HuH-7 (cell line): ENCODE measurements at regions not wholly inside any gene's neighbourhood (a gene's known extent, or its start where the extent isn't known, plus 50 kb on each side); places are given as distances from the start of the nearest gene placed in this dataset.
A peak's percentile ranks its signal among the peaks of the same experiment; 100 is the strongest.

Experiments
- DNase-seq: peaks from one replicate; pipeline ENCODE4 v3.0.0; 2011; ENCODE audit warnings: low spot score

DNA sequence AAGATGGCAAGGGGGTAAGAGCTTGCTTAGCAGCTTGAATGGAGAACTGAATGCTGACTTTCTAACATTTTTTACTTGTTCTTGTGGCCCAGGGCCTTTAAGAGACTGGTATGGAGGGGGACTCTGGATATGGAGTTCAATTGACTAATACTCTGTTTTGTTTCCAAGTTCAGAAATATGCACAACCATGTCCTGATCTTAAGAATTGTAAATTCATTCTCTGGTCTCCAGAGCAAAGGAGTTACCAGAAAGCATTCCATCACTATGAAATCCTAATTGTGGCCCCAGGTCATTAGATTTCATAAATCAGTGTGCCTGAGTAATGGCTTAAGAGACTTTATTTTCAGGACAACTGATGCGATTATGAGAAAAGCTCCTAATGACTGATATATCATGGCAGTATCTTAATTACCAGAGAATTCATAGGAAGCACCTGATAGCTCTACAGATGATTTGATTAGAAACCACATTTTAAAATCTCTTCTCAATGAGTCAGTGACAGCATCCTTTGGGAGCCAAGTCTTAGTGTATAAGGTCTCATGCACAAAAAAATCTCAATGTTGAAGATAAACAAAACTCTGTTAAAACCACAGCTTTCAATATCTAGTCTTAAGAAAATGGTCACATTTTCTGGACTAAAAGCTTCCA, 613.6 kb upstream of the KLF4 start:
- no peak for DNase-seq

DNA sequence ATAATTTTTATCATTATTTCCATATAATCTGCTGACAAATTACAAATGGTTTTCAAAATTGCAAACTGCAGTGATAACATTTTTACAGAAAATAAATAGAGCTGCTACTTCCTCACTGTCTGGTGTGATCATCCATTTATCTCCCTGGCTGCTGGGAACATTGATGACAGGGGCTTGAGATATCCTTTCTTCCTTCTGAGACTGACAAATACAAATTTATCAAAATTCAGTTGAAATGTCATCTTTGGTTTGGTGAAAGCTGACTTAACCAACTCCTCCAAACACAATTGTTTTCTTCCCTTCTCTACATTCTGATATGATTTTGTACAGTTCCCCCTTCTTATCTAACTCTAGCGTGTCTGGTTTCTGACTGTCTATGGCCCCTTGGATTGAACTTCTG, 611.8 kb upstream of the KLF4 start:
- DNase-seq: no peak

DNA sequence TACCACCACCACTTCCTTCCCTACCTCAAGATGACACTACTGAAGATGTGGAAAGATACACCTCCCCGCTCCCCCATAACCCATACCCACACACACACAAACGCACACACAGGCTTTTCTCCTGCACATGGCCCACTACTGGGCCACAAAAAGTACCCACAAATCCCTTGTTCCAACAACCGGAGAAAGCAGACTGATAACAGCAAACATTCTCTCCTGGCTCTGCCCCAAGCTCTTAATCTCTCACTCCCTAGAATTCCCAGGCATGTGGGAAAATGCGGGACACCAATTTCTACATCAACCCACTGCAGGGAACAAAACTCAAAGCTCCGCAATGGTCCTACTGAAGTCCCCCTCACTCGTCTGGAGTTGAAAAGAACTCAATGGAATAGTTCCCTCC, 611.0 kb upstream of the KLF4 start:
- no peak for DNase-seq

DNA sequence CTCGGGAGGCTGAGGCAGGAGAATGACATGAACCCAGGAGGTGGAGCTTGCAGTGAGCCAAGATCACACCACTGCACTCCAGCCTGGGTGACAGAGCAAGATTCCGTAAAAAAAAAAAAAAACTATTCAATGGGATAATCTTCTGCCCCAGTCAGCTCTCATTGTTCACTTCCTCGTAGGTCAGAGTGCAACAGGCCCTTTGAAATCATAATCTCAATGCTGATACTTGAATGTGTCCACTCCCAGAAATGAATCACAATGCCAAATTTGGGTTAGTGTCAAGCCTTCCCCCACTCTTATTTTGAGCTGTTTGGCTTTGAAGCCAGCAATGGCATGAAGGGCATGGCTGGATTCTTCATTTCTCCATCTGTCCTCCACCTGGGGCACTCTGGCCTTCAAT, 610.3 kb upstream of the KLF4 start:
- DNase-seq: no peak

DNA sequence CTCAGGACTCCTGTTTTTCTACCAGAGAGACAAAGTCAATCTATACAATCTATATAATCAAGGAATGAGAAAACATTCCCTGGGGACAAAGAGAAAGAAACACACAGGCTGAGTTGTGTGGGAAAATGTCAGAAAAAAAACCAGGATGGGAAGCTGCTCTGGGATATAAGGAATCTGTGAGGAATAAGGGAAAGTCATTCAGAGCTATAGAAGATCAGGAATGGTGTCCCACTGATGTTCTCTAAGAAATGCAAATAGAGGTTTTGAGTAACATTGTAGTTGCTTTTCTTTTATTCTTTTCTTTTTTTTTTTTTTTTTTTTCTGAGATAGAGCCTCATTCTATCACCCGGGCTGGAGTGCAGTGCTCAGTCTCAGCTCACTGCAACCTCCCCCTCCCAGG, 605.9 kb upstream of the KLF4 start:
- no peak for DNase-seq

DNA sequence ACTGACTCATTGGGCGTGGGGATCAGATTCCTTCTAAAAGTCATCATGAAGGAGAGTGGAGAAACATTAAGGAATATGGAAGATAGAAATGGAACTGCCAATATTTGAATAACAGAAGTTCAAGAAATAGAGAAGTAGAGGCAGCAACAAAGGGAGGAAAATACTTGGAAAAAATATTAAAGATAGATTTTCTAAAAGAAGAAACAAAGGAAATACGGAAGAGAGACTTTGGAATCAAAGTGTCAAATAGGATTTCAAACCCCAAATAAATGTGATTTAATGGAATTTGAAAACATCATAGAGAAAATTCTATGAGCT, 605.1 kb upstream of the KLF4 start:
- DNase-seq: no peak

DNA sequence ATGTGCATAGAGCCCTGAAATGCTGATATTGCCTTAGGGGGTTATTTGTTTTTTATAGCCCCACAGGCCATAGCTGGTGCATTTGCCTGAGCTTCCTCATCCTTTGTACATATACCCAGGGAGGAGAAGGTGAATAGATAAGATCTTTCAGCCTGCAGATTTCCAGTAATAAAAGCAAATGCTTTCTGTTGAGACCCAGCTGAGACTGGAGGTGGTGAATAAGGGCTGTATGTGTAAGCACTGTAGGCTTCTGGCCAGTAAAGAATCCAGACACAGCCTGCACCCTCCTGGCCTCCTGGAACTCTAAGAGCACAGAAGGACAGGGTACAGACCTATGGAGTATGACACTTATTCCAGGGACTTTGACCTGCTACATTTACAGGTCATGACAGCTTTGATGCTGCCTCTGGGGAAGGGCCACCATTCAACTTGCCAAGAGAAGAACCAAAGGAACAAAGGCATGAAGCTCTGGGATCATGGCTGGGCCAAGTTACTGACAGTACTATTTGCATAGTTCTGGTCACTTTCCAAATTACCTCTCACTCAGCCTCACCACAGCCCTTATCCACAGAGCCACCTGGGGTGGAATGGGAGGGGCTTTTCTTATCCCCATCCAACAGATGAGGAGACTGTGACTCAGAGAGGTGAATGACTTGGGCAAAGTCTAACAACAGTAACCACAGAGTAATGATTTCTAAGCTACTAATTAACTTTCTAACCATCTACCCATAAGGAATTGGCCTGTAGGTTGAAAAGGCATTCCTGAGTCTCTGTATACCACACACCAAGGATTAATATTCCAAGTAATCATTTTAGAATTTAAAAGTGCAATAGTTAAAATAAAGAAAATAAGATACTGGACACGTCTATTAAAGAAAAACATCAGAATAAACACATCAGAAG, 604.5 kb upstream of the KLF4 start:
- peak; percentile 23 for DNase-seq

DNA sequence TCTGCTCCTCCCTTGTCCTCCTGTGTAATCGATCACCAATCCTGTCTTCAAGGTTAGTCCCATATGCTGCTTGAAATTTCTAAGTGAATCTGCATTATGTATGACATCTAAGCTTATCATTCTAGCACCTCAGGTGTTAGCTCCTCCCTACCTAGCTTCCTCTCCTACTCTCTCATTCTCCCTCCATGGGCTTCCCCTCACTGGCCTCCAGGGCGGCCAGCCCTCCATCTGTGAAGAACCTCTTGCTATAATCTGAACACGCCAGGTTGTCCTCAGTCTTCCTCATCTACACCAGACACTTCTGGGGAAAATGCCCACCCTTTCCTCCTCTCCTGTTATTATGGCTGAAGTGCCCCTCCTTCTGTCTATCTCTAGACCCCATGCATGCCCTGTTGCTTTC, 599.3 kb upstream of the KLF4 start:
- no peak for DNase-seq

DNA sequence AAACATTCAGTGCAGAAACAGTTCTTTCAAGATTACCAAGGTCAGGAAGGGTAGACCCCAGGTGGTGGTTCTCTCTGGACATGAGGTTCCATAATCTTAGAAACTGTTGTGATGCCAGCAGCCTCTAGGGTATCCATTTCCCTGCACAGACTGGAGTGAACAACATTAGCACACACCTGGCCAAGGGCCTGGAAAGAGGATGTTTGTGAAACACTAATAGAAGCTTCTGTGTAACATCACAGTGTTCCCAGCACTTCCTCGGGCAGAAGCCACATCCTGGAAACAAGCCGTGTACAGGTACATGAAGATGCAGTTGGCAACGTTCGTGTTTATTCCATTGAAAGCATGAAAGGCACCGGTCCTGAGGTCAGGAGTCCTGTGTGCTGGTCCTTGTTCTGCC, 598.2 kb upstream of the KLF4 start:
- no peak for DNase-seq

DNA sequence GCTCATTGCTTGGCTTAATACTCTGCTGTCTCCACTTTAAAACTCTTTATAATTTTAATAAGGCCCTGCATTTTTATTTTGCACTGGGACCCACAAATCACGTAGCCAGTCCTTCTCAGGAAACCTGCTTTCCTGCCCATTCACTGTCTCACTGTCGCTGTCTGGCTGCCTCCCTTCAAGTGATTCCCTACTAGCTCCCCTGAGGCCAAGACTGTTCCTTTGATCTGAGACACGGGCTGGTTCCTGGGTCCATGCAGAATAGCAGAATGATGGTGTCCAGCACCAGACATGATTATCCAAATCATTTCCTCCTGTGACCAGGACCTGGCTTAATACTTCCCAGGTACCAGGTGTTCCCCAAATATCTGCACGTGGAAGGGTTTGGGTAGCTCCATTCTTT, 597.1 kb upstream of the KLF4 start:
- DNase-seq: no peak

DNA sequence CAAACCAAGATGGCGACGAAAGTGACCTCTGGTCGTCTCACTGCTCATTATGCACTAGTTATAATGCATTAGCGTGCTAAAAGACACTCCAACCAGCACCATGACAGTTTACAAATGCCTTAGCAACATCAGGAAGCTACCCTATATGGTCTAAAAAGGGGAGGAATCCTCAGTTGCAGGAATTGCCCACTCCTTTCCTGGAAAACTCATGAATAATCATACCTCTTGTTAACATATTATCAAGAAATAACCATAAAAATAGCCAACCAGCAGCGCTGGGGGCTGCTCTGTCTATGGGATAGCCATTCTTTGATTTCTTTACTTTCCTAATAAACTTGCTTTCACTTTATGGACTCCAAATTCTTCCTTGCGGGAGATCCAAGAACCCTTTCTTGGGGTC, 595.7 kb upstream of the KLF4 start:
- DNase-seq: no peak

DNA sequence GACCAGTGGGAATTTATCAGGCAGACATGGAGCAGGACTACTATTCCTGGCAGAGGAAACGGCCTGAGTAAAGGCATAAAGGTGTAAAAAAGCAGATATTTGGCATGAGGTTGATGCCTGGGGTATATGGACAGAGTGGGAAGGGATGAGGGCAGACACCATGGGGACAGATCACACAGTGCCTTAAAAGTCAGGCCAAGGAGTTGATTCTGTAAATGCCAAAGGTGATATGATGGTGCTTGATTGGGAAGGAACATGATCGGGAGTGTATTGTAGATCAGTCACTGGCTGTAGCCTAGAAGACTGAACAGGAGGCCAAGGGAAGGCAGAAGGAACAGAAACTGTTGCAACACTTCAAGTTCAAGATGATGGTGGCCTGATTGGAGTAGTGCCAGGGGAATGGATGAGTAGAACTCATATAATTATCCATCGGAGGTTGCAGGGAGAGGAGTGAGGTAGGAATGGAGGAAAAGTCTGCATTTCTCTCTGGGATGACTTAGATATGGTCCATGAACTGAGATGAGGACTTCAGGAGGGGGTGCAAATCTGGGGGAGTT, 594.3 kb upstream of the KLF4 start:
- DNase-seq: no peak

DNA sequence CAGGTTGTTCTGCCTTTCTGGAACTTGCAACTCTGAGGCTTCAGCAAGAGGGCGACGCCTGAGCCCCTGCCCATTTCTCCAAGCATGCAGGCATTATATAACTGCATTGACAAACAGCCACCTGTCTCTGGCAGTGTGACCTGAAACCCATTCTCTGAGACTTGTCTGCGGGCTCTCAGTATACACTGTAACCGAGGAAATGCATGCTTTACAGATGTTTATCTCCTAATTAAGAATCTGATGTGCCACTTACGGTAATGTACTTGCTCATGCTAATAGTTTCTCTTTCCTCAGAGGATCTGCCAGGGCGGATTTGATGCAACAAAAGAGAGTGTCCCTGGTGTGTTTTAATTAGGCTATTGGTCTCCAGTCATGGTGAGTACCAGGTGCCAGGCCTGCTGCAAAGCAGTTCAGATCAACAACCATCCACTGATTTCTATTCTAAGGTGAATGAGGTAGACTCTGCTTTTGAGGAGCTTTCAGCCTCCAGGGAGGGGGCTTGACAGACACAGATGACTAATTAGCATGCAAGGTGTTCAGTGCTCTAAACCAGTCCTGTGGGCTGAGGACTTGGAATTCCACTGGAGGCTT, 593.7 kb upstream of the KLF4 start:
- DNase-seq: no peak

DNA sequence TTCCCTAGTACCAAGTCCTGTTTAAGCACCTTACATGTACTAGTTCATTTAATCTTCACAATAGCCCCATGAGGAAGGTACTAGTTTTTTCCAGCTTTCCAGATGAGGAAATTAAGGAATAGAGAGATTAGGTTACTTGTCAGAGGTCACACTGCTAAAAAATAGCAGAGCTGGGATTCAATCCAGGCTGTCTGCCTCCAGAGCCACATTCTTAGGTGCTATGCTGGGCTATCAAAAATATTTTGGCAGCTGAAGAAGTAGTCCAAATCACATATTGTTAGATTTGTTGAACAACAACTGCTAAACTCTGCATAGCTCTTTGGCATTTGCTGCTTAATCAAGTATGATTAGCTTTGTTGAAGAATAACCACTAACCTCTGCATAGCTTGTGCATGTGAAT, 591.5 kb upstream of the KLF4 start:
- DNase-seq: no peak

DNA sequence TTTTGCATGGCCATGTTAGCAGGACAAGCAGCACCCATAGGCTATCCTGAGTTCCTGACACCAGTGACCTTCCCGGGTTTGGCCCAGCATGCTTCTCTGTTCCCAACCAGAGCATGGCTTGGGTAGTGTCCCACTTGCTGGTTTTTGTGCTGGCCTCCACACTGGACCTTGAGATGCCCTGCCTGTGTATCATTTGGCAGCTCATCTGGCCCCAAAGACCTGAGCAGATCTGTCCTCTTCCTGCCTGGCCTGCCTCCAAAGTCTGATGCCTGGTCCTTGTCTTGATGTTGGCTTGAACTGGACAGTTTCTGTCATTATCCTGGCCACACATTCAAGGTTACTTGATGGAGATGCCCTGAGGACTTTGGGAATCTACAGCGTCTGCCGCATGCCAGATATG, 590.7 kb upstream of the KLF4 start:
- DNase-seq: no peak

DNA sequence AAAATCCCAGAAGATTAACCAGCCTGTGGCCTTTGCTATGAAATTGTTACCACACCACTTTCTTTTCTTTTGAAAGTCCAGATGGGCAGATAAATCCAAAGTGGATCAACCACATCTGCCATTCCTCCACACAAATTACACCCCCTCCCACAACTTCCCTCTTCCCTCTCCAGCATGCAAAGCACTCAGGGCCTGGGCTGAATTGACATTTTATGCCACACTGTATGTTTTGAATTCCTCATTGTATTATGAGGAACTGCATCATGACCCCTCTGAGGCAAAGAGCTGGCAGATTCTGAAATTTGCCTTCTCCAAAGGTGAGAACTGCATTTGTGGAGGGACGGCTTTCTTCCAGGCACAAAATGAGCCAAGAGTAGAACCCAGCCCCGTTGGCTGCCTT, 589.2 kb upstream of the KLF4 start:
- no peak for DNase-seq

DNA sequence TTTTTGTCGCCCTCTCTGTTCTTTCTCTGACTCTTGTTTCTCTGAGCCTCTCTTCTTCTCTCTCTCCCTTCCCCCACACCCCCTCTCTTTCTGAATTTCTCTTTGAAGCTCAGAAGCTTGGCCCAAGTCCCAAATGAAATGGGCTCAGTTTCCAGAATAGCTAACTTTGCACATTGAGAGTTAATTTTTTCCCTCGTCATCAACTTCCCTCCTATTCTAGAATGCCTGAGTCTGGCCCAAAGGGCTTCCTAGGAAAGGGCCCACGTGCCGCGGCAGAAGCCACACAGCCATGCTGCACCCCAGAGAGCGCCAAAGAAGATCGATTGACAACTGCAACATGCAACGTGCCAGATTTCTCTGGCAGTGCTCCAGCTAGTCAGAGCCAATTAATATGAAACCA, 588.8 kb upstream of the KLF4 start:
- DNase-seq: no peak

DNA sequence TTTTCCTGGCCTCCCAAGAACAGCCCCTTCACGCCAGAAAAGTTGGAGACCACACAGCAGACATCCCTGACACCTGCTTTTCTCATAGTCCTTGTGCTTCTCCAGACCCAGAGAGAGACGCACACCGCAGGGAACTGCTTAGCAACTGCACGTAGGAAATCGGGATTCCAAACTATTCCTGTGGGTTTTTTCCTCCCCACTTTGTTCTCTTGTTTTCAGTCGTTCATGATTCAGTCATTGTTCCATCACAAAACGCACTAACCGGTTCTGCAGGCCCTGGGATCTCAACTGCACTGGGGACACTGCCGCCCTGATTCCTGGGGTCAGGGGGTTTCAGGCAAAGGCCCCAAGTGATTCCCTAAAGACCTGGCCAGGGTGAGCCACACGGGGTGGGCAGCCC, 588.0 kb upstream of the KLF4 start:
- DNase-seq: no peak

DNA sequence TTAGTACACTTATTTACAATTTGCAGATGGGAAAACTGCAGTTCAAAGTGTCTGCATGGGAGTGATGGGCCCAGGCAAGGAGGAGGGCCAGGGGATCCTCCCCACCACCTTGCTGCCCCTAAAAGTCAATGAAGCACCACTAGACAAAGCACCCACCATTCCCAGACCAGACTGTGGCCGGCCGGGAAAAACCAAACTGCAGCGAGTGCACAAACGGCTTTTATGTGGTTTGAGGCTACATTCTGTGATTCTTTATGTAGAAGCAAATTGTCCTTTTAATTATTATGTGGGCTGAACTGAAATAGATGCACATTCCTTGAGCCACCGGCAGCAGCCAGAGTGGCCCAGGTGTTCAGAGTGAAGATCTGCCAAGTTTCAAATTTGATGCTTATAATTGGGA, 585.3 kb upstream of the KLF4 start:
- no peak for DNase-seq

DNA sequence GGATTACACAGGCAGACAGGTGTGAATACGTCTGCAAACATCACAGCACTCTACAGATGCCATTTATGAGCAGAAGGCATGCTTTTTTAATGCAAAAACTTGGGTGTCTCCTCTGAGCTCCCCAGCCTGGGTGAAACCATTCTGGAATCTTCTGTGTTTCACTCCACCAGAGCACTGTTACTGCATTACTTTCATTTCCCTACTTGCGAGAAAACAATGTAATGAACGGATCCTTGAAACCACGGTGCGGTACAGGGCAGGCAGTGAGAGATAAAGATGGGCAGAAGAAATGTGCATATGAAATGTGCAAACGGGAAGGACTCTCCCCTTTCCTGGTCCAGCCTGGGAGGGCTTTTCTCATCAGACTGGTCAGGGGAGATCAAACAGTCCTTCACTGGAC, 584.3 kb upstream of the KLF4 start:
- no peak for DNase-seq

DNA sequence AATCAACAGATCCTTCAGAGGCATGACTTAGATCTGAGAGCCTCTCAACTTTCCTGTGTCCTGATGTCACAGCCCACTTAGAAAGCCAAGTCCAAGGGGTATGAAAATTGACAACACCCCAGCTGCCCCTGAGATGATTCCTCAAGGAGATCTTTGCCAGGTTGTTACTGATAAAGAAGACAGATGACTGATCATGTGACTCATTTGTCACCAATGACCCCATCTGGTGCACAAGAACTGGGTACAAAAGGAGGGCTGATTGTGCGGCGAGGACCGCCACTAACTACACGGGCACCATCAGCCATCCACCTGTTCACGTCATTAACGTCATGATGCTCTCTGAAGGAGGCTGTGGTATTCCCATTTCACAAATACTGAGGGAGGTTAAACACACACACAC, 583.2 kb upstream of the KLF4 start:
- no peak for DNase-seq

DNA sequence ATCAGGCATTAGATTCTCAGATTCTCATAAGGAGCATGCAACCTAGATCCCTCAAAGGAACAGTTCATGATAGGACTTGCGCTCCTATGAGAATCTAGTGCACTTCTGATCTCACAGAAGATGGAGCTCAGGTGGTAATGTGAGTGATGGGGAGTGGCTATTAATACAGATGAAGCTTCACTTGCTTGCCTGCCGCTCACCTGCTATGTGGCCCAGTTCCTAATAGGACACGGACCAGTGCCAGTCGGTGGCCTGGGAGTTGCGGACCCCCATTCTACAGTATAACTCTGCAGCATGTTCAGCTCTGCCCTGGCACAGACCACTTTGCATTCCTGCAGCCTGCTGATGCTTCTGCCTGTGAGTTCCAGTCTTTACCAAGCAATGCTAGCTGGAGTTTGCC, 581.3 kb upstream of the KLF4 start:
- DNase-seq: no peak

DNA sequence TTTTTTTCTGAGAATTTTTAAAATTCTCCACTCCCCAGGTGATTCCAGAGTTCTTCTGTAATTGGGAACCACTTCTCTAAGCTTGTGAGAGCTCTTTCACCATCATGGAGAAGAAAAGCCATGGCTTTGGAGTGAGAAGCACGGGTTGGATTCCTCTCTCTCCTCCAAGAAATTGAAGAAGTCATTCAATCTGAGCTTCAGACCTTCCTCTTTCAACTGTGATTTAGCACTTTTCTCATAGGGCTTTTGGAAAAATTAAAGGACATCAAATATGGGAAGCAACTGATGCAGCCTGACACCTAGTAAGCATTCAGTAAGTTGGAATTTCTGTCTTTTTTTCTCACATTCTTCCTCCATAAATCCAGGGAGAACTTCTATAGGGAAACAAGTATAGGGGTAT, 580.4 kb upstream of the KLF4 start:
- no peak for DNase-seq
